Umbilical cord (tissue), 1 donor: ENCODE measurements at regions not wholly inside any gene's neighbourhood (a gene's known extent, or its start where the extent isn't known, plus 50 kb on each side); places are given as distances from the start of the nearest gene placed in this dataset.
"Not testable (repeated sequence)": the region's sequence is repeated elsewhere in the genome, so short reads cannot be mapped to it uniquely, and the experiment has no call there.

ENCODE experiments used
- DNase-seq: peaks from one replicate; pipeline ENCODE4 v3.0.0-alpha.2; 2015; ENCODE audit warnings: low spot score

DNA sequence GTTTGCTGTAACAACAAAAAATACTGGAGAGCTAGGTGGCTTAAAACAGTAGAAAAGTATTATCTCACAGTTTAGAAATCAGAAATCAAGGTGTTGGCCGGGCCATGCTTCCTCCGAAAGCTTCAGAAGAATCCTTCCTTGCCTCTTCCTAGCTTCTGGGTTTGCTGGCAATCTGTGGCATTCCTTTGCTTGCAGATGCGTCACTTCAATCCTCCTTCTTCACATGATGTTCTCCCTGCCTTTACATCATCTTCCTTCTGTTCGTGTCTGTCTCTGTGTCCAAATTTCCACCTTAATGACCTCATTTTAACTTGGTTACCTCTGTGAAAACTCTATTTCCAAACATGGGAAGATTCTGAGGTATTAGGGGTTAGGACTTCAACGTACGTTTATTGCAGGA lies 90.4 kb upstream of the CHD1 start:
- DNase-seq: no peak

GRCh38 chr5:99010294-99010693 lies 81.5 kb upstream of the CHD1 start:
- no peak for DNase-seq

GRCh38 chr5:99008009-99008408 lies 79.2 kb upstream of the CHD1 start:
- not testable (repeated sequence) for DNase-seq

DNA sequence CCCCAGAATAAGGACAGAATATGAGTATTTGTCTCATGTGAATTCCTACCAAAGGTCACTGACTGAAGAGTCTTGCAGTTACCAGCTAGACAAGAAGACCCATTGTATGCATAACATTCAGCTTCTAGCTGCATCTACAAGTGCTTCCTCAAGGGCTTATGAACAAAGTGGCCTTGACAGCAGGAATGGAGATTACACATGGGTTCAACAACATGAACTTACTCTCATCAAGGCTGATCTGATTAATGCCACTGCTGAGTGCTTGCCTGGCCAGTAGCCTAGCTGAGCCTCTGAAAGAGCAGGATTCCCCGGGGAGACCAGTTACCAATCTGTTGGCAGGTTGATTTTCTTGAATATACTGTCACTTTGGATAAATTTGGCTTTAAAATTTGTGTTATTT lies 76.7 kb upstream of the CHD1 start:
- no peak for DNase-seq

DNA sequence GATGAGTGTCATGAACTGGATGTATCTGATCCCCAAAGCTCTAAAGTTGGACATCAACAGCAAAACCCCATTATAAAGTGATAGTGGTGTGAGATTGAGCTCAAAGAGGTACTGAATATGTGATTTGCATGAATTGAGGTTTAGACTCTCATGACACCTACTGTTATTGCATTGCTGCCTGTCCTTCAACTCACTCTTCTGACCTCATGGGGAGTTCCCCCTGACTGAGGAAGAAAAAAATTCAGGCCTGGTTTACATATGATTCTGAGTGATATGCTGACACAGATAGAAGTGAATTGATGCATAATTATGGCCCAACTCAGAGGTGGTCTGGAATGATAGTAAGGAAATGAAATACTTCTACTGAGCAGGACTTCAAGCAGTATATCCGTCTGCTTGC lies 76.2 kb upstream of the CHD1 start:
- DNase-seq: no peak

- no peak for DNase-seq
Measured at GRCh38 chr5:99000876-99001275, 72.1 kb upstream of the CHD1 start.

DNA sequence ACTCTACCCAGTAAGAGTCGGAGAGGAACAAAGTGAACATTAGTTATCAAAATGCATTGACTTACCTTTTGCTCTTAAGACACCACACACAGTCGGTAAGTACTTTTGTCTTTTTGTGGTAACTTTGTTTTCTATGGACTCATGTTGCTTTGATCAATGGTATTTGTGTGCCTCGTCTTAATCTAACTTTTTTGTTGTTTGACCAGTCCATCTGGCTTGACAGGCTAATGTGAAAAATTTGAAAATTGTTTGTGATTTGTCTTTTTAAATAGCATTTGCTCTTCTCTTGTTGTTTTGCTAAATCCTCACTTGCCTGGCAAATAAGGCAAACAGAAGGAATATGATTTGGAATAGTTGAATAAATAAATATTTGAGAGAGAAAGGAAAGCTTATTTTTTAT lies 71.4 kb upstream of the CHD1 start:
- DNase-seq: no peak

GRCh38 chr5:98999631-99000030 lies 70.8 kb upstream of the CHD1 start:
- DNase-seq: no peak

DNA sequence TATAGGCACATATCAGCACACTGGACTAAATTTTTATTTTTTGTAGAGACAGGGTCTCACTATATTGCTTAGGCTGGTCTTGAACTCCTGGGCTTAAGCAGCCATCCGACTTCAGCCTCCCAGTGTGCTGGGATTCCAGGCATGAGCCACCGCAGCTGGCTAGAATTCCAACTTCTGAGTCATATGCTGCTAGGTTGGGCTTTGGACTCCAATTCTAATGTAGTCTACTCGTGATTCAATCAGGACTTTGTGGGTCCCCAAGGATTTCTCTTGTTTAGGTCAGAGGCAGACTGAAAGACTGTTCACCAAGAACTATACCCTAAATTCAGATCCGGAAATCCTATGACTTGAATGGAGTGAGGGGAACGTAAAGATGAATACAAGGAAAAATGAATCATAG lies 68.2 kb upstream of the CHD1 start:
- no peak for DNase-seq

- DNase-seq: no peak
Measured at GRCh38 chr5:98994611-98995010, 65.8 kb upstream of the CHD1 start.

DNA sequence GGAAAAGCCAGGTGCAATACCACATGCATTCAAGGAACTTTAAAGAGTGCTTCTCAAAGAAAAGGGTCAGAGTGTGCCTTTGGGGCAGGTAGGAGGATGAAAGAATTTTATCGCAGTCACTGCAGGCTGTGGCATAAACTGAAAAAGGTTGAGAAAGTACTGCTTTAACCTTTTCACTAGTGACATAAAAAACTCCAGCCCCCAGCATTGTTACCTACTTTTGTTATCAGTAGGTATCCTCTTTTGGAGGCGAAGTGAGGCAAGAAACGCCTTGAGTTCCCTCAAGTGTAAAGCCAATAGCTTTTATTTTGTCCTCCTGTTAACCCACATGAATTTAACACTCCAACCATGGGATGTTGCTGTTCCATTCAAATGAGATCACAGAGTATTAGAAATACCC lies 64.7 kb upstream of the CHD1 start:
- DNase-seq: no peak

DNA sequence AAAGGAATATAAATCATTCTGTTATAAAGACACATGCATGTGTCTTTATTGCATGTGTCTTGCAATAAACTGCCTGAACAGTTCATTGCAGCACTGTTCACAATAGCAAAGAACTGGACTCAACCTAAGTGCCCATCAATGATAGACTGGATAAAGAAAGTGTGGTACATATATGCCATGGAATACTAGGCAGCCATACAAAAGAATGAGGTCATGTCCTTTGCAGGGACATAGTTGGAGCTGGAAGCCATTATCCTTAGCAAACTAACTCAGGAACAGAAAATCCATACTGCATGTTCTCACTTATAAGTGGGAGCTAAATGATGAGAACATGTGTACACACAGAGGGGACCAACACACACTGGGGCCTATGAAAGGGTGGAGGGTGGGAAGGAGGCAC lies 63.7 kb upstream of the CHD1 start:
- DNase-seq: no peak

DNA sequence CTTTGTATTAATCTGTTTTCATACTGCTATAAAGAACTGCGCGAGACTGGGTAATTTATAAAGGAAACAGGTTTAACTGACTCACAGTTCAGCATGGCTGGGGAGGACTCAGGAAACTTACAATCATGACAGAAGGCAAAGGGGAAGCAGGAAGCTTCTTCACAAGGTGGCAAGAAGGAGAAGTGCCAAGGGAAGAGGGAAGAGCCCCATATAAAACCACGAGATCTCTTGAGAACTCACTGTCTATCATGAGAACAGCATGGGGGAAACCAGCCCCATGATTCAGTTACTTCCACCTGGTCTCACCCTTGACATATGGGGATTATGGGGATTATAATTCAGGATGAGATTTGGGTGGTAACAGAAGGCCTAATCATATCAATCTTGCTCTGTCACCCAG lies 60.9 kb upstream of the CHD1 start:
- peak; percentile 21 for DNase-seq

- DNase-seq: no peak
Measured at GRCh38 chr5:98986587-98986986, 57.8 kb upstream of the CHD1 start.

DNA sequence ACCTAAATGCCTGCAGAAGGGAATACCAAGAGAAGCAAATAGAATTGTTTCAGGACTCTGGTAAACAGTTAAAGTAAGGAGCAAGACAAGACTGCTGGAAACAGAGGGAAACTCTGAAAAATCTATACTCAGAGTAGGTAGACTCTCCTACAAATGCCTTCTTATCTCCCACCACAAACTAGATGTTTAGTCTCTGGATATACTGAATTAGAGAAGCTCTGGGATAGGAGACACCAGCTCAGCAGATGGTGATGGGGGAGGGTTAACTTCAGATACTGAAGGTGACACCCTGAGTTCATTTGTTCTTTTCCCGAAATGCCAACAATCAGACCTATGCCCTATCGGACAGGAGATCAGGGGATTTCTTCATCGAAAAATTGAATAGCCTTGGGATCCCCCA lies 54.1 kb upstream of the CHD1 start:
- DNase-seq: no peak
